ENCODE measurements at regions not wholly inside any gene's neighbourhood (a gene's known extent, or its start where the extent isn't known, plus 50 kb on each side); places are given as distances from the start of the nearest gene placed in this dataset.
A peak's percentile ranks its signal among the peaks of the same experiment; 100 is the strongest.
"Not testable (repeated sequence)": the region's sequence is repeated elsewhere in the genome, so short reads cannot be mapped to it uniquely, and the experiment has no call there.

DNA sequence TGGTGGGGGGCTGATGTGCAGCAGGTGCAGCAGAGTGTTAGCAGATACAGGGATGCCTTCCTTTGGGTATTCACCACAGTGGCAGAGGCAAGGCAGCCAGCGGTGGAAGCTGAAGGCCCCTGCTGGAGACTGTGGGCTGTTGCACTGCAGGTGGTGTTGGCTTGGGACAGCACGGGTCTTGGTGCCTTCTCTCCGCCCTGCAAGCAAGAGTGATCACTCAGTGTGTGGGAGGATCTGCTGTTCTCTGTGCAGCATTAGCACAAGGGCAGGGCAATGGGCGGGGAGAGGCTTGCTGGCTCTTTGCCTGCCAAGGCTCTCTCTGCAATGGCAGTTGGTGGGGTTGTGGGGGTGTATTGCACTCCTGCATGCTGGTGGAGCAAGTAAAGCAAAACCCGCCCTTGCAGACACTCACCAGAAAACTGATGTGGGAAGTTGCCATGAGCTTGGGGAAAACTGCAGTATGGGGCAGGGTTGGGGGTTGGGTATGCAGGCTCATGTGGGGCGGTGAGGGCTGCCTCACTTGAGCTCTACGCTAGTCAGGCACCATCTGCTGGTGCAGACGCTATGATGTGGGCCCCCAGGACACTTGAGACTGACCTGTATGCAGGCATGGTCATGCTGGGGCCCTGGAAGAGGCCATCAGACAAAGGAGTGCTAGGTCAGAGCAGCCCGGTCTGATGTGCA lies 820.8 kb upstream of the GRIA3 start:
- peak; percentile 8 for DNase-seq (ENCODE audit: low read depth)
- H3K4me3 ChIP-seq (ENCODE audit: low read length): no peak overlapping the region
- TF ChIP-seq, protein P1, sequence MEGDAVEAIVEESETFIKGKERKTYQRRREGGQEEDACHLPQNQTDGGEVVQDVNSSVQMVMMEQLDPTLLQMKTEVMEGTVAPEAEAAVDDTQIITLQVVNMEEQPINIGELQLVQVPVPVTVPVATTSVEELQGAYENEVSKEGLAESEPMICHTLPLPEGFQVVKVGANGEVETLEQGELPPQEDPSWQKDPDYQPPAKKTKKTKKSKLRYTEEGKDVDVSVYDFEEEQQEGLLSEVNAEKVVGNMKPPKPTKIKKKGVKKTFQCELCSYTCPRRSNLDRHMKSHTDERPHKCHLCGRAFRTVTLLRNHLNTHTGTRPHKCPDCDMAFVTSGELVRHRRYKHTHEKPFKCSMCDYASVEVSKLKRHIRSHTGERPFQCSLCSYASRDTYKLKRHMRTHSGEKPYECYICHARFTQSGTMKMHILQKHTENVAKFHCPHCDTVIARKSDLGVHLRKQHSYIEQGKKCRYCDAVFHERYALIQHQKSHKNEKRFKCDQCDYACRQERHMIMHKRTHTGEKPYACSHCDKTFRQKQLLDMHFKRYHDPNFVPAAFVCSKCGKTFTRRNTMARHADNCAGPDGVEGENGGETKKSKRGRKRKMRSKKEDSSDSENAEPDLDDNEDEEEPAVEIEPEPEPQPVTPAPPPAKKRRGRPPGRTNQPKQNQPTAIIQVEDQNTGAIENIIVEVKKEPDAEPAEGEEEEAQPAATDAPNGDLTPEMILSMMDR (IDR thresholded peaks at IDR 0.05; ENCODE audit: insufficient read depth, low read depth, low read length, missing control alignments): no peak

DNA sequence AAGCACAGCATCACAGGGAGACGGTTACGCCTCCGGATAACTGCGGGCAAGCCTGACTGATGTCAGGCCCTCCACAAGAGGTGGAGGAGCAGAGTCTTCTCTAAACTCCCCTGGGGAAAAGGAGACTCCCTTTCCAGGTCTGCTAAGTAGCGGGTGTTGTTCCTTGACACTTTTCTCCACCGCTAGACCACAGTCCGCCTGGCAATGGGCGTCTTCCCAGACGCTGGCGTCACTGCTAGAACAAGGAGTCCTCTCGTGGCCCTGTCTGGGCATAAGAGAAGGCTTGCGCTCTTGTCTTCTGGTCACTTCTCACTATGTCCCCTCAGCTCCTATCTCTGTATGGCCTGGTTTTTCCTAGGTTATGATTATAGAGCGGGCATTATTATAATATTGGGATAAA lies 808.5 kb upstream of the GRIA3 start:
- DNase-seq (ENCODE audit: low read depth); H3K4me3 ChIP-seq (ENCODE audit: low read length): not testable (repeated sequence)

DNA sequence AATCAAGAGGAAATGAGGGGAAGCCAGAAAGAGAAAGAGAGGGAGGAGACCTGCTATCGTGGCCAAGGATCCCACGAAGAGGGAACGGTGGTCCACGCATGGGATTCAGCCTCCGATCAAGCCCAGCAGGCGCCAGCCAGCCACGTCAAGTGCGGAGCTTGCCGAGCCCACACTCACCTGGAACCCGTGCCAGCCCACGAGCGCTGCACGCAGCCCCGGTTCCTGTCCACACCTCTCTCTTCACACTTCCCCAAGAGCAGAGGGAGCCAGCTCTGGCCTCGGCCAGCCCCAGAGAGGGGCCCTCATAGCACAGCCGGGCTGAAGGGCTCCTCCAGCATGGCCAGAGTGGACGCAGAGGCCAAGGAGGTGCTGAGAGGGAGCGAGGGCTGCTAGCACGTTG lies 795.1 kb upstream of the GRIA3 start:
- DNase-seq (ENCODE audit: low read depth): no peak
- TF ChIP-seq, protein P1 (IDR thresholded peaks at IDR 0.05; ENCODE audit: insufficient read depth, low read depth, low read length, missing control alignments): no peak
- H3K4me3 ChIP-seq (ENCODE audit: low read length): no peak overlapping the region

- no peak for DNase-seq (ENCODE audit: low read depth)
- TF ChIP-seq, protein P1 (IDR thresholded peaks at IDR 0.05; ENCODE audit: insufficient read depth, low read depth, low read length, missing control alignments): no peak
- H3K4me3 ChIP-seq (ENCODE audit: low read length): no peak overlapping the region
Measured at GRCh38 chrX:122418758-122419157, 765.3 kb upstream of the GRIA3 start.

GRCh38 chrX:122421434-122422121 lies 762.5 kb upstream of the GRIA3 start:
- no peak for DNase-seq (ENCODE audit: low read depth)
- TF ChIP-seq, protein P1 (IDR thresholded peaks at IDR 0.05; ENCODE audit: insufficient read depth, low read depth, low read length, missing control alignments): no peak
- no peak overlapping the region for H3K4me3 ChIP-seq (ENCODE audit: low read length)

GRCh38 chrX:122422547-122422946 lies 761.5 kb upstream of the GRIA3 start:
- no peak for DNase-seq (ENCODE audit: low read depth)
- TF ChIP-seq, protein P1 (IDR thresholded peaks at IDR 0.05; ENCODE audit: insufficient read depth, low read depth, low read length, missing control alignments): no peak
- no peak overlapping the region for H3K4me3 ChIP-seq (ENCODE audit: low read length)

DNA sequence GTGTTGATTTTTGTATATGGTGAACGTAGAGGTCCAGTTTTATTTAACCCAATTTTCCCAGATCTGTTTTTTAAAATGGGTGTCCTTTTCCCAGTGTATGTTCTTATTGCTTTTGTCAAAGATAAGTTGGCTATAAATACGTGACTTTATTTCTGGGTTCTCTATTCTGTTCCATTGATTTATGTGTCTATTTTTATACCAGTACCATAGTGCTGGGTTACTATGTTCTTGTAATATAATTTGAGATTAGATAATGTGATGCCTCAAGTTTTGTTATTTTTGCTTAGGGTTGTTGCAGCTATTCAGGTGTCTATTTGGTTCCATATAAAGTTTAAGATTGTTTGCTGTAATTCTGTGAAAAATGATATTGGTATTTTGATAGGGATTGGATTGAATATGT lies 749.1 kb upstream of the GRIA3 start:
- no peak for DNase-seq (ENCODE audit: low read depth)
- TF ChIP-seq, protein P1 (IDR thresholded peaks at IDR 0.05; ENCODE audit: insufficient read depth, low read depth, low read length, missing control alignments): no peak
- H3K4me3 ChIP-seq (ENCODE audit: low read length): no peak overlapping the region
